ENCODE measurements at regions not wholly inside any gene's neighbourhood (a gene's known extent, or its start where the extent isn't known, plus 50 kb on each side); places are given as distances from the start of the nearest gene placed in this dataset.
"Not testable (repeated sequence)": the region's sequence is repeated elsewhere in the genome, so short reads cannot be mapped to it uniquely, and the experiment has no call there.

- in situ Hi-C loops (cut with MboI; ENCODE audit: low pct_unique_long_range_greater_than_20kb in 2 of 9, low sequenced_read_pairs in 9 of 9, unreplicated experiment in 9 of 9): no loop called here
- Histone ChIP-seq H3K4me3 (no peak overlapping the region), H3K27ac (no peak overlapping the region), H3K4me1 (replicated peaks in 1 of 2) (no peaks in the 10 kb centered on the region)
- peak in 2 of 8 experiments; percentile 52 to 54 for ATAC-seq (replicated peaks in 6 of 8)
- WGBS, 10 experiments: 0 to 100% (median 78%) methylated on average over 1 of the region's 1 CpG; no CpG with 5 or more reads in 2 of the 10 experiments
Observed at GRCh38 chr7:14092331-14092730, 102.9 kb upstream of the ETV1 start.

DNA sequence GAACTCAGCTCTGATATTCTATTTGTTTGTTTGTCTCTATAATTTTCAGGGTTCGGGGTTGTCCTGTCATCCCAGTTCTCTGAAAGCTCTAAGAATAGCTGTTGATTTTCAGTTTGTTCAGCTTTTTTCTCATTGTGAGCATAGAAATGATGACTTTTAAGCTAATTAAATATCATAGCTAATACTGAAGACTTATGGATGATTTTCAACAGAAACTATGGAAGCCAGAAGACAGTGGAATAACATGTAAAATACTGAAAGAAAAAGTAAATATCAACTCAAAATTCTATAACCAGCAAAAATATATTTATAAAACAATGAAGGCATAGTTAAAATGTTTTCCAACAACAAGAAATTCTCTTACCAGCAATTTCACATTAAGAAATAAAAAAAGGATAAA is 96.4 kb upstream of the ETV1 start:
- H3K27ac ChIP-seq: no peak overlapping the region
- H3K4me1 ChIP-seq (replicated peaks in 1 of 2): no peaks in the 10 kb centered on the region
- H3K4me3 ChIP-seq: no peak overlapping the region
- 0 to 100% (median 75%) methylated on average over 1 of the region's 1 CpG; no CpG with 5 or more reads in 1 of the 10 experiments for WGBS, 10 experiments
- no peak for ATAC-seq (replicated peaks in 6 of 8)
- in situ Hi-C loops (cut with MboI; ENCODE audit: low pct_unique_long_range_greater_than_20kb in 2 of 9, low sequenced_read_pairs in 9 of 9, unreplicated experiment in 9 of 9): no loop called here

DNA sequence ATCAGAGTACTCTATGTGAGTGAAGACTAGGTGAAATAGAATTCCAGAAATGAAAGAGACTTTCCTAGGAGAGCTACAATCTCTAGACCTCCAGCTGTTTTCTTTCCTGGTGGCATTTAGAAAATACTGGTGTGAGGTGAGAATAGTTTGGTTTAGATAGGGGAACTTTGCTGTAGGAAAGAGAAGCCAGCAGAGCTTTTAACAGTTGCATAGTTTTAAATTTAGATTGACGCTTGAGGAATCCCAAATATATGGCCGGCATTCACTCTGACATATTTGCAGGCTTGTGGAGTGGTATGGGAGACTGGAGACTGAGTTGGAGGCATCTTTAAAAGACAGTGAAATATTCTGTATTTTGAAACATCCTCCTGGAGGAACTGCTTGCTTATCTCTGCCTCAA is 94.3 kb upstream of the ETV1 start:
- ATAC-seq (replicated peaks in 6 of 8): no peak
- no peak overlapping the region for H3K27ac ChIP-seq
- no peaks in the 10 kb centered on the region for H3K4me1 ChIP-seq (replicated peaks in 1 of 2)
- 14 to 100% (median 92%) methylated on average over 2 of the region's 2 CpGs; no CpG with 5 or more reads in 3 of the 10 experiments for WGBS, 10 experiments
- in situ Hi-C loops (cut with MboI; ENCODE audit: low pct_unique_long_range_greater_than_20kb in 2 of 9, low sequenced_read_pairs in 9 of 9, unreplicated experiment in 9 of 9): no loop called here
- no peak overlapping the region for H3K4me3 ChIP-seq

- in situ Hi-C loops (cut with MboI; ENCODE audit: low pct_unique_long_range_greater_than_20kb in 2 of 9, low sequenced_read_pairs in 9 of 9, unreplicated experiment in 9 of 9): no loop called here
- ATAC-seq (replicated peaks in 6 of 8): no peak
- Histone ChIP-seq H3K27ac (no peak overlapping the region), H3K4me1 (replicated peaks in 1 of 2) (no peaks in the 10 kb centered on the region), H3K4me3 (no peak overlapping the region)
Observed at GRCh38 chr7:14073988-14074387, 84.5 kb upstream of the ETV1 start.

DNA sequence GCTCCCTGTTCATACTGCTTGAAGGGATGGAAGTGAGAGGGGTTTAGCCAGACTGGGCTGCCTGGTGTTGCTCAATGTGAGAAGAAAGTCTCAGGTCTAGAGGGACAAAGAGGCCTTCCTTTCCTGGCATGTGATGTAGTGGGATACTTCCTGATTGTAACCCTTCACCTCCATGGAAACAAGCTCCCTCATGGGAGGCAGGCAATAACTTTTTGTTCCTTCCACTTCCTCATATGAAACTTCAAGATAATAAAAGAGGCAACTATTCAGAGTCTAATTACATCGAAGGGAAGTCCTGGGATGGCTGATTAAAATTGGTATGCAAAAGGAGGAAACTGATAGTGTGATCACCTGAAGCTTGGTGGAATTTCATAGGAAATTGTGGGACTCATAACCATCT is 84.1 kb upstream of the ETV1 start:
- no peak overlapping the region for H3K27ac ChIP-seq
- 33 to 88% (median 76%) methylated on average over 1 of the region's 1 CpG; no CpG with 5 or more reads in 4 of the 10 experiments for WGBS, 10 experiments
- no peak overlapping the region for H3K4me3 ChIP-seq
- no peaks in the 10 kb centered on the region for H3K4me1 ChIP-seq (replicated peaks in 1 of 2)
- no peak for ATAC-seq (replicated peaks in 6 of 8)
- in situ Hi-C loops (cut with MboI; ENCODE audit: low pct_unique_long_range_greater_than_20kb in 2 of 9, low sequenced_read_pairs in 9 of 9, unreplicated experiment in 9 of 9): no loop called here

DNA sequence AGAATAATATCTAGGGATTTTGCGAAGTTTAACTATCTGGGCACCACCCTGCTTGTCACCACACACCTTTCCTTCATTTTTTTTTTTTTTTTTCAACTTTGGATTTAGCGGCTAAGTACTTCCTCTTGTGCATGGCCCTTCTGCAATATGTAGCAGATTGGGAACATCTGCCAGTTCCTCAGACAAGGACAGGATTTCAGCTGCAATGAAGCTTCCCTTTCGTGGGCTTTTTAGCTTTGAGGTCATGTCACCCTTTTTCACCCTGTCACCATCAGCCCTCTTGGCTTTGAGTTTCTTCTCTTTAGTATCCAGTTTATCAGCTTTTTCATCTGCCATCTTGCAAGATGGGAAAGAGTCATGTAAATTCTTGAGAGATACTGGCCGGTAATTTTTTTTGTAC is 81.6 kb upstream of the ETV1 start:
- no peak overlapping the region for H3K27ac ChIP-seq
- no peak for ATAC-seq (replicated peaks in 6 of 8)
- no peaks in the 10 kb centered on the region for H3K4me1 ChIP-seq (replicated peaks in 1 of 2)
- in situ Hi-C loops (cut with MboI; ENCODE audit: low pct_unique_long_range_greater_than_20kb in 2 of 9, low sequenced_read_pairs in 9 of 9, unreplicated experiment in 9 of 9): no loop called here
- 17 to 100% (median 91%) methylated on average over 1 to 4 of the region's 4 CpGs for WGBS, 10 experiments
- no peak overlapping the region for H3K4me3 ChIP-seq

DNA sequence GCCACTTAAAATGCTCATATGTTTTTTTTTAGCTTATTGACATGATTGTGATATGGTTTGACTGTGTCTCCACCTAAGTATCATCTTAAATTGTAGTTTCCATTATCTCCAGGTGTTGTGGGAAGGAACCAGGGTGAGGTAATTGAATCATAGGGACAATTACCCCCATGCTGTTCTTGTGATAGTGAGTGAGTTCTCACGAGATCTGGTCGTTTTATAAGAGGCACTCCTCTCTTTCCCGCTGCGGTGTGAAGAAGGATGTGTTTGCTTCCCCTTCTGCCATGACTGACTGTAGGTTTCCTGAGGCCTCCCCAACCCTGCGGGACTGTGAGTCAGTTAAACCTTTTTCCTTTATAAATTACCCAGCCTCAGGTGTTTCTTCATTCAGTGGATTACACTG is 80.5 kb upstream of the ETV1 start:
- in situ Hi-C loops (cut with MboI; ENCODE audit: low pct_unique_long_range_greater_than_20kb in 2 of 9, low sequenced_read_pairs in 9 of 9, unreplicated experiment in 9 of 9): no loop called here
- ATAC-seq (replicated peaks in 6 of 8): no peak
- Histone ChIP-seq H3K27ac (no peak overlapping the region), H3K4me3 (no peak overlapping the region), H3K4me1 (replicated peaks in 1 of 2) (no peaks in the 10 kb centered on the region)
- WGBS, 10 experiments: 40 to 100% (median 80%) methylated on average over 2 to 5 of the region's 5 CpGs; no CpG with 5 or more reads in 4 of the 10 experiments

DNA sequence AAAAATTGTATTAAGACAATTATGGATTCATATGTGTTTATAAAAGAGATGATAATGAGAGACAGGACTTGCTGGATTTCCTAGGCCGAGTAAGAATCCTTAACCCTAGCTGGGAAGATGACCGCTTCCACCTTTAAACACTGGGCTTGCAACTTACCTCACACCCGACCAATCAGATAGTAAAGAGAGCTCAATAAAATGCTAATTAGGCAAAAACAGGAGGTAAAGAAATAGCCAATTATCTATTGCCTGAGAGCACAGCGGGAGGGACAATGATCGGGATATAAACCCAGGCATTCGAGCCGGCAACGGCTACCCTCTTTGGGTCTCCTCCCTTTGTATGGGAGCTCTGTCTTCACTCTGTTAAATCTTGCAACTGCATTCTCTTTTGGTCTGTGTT is 77.3 kb upstream of the ETV1 start:
- H3K27ac ChIP-seq; H3K4me3 ChIP-seq; ATAC-seq (replicated peaks in 6 of 8); H3K4me1 ChIP-seq (replicated peaks in 1 of 2); in situ Hi-C loops (cut with MboI; ENCODE audit: low pct_unique_long_range_greater_than_20kb in 2 of 9, low sequenced_read_pairs in 9 of 9, unreplicated experiment in 9 of 9): not testable (repeated sequence)
- 53 to 100% (median 89%) methylated on average over 1 to 8 of the region's 8 CpGs; no CpG with 5 or more reads in 2 of the 10 experiments for WGBS, 10 experiments

DNA sequence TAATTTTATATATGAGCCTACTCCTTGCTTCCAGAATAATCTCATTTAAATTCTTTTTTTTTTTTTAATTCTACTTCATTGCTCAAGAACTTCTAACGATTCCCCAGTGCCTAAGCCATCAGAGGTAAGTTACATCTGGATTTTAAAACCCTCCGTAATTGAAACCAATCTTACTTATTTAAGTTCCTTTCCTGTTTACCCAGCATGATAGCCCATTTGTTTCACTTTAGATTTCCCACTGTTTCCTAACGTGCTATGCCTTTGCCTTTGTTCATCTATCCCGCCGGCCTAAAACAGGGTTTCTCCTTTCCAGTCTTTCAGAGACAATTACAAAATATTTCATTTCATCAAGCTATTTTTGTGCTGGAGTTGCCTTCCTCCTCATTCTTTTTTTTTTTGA is 75.8 kb upstream of the ETV1 start:
- in situ Hi-C loops (cut with MboI; ENCODE audit: low pct_unique_long_range_greater_than_20kb in 2 of 9, low sequenced_read_pairs in 9 of 9, unreplicated experiment in 9 of 9): no loop called here
- 7 to 86% (median 77%) methylated on average over 4 to 5 of the region's 5 CpGs for WGBS, 10 experiments

DNA sequence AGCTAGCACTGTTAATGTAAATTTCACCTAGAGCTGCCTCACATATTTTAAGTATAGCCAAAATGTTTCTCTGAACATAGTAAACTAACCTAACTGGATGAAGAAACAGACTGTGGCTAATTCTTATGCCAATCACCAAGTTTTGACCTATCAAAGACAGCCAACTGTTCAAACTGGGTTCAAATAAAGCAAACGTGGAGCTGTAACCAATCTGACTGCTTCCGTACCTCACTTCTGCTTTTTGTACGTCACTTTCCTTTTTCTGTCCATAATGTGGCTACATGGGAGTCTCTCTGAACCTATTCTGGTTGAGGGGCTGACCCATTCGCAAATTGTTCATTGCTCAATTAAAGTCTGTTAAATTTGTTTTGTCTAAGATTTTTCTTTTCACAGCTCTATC is 66.3 kb upstream of the ETV1 start:
- Histone ChIP-seq H3K27ac (no peak overlapping the region), H3K4me3 (no peak overlapping the region), H3K4me1 (replicated peaks in 1 of 2) (no peaks in the 10 kb centered on the region)
- 40 to 97% (median 89%) methylated on average over 3 to 4 of the region's 4 CpGs for WGBS, 10 experiments
- no peak for ATAC-seq (replicated peaks in 6 of 8)
- in situ Hi-C loops (cut with MboI; ENCODE audit: low pct_unique_long_range_greater_than_20kb in 2 of 9, low sequenced_read_pairs in 9 of 9, unreplicated experiment in 9 of 9): no loop called here

More for the DNA sequence above, 75.8 kb upstream of the ETV1 start:
- ATAC-seq (replicated peaks in 6 of 8): no peak
- Histone ChIP-seq H3K27ac (no peak overlapping the region), H3K4me3 (no peak overlapping the region), H3K4me1 (replicated peaks in 1 of 2) (no peaks in the 10 kb centered on the region)

GRCh38 chr7:14054125-14054524 is 64.7 kb upstream of the ETV1 start:
- 9 to 96% (median 86%) methylated on average over 1 to 3 of the region's 3 CpGs; no CpG with 5 or more reads in 1 of the 10 experiments for WGBS, 10 experiments
- H3K27ac ChIP-seq: no peak overlapping the region
- H3K4me1 ChIP-seq (replicated peaks in 1 of 2): no peaks in the 10 kb centered on the region
- no peak overlapping the region for H3K4me3 ChIP-seq
- no peak for ATAC-seq (replicated peaks in 6 of 8)
- in situ Hi-C loops (cut with MboI; ENCODE audit: low pct_unique_long_range_greater_than_20kb in 2 of 9, low sequenced_read_pairs in 9 of 9, unreplicated experiment in 9 of 9): no loop called here

GRCh38 chr7:14048889-14049288 is 59.4 kb upstream of the ETV1 start:
- WGBS, 10 experiments: 0 to 100% (median 81%) methylated on average over 1 to 2 of the region's 2 CpGs
- in situ Hi-C loops (cut with MboI; ENCODE audit: low pct_unique_long_range_greater_than_20kb in 2 of 9, low sequenced_read_pairs in 9 of 9, unreplicated experiment in 9 of 9): no loop called here

GRCh38 chr7:14047709-14048399 is 58.4 kb upstream of the ETV1 start:
- in situ Hi-C loops (cut with MboI; ENCODE audit: low pct_unique_long_range_greater_than_20kb in 2 of 9, low sequenced_read_pairs in 9 of 9, unreplicated experiment in 9 of 9): no loop called here
- no peak for ATAC-seq (replicated peaks in 6 of 8)
- no peak overlapping the region for H3K27ac ChIP-seq
- no peak overlapping the region for H3K4me3 ChIP-seq
- no peaks in the 10 kb centered on the region for H3K4me1 ChIP-seq (replicated peaks in 1 of 2)
- 17 to 100% (median 83%) methylated on average over 1 to 5 of the region's 5 CpGs; no CpG with 5 or more reads in 1 of the 10 experiments for WGBS, 10 experiments

More at GRCh38 chr7:14048889-14049288, 59.4 kb upstream of the ETV1 start:
- no peak for ATAC-seq (replicated peaks in 6 of 8)
- Histone ChIP-seq H3K27ac (no peak overlapping the region), H3K4me3 (no peak overlapping the region), H3K4me1 (replicated peaks in 1 of 2) (no peaks in the 10 kb centered on the region)

DNA sequence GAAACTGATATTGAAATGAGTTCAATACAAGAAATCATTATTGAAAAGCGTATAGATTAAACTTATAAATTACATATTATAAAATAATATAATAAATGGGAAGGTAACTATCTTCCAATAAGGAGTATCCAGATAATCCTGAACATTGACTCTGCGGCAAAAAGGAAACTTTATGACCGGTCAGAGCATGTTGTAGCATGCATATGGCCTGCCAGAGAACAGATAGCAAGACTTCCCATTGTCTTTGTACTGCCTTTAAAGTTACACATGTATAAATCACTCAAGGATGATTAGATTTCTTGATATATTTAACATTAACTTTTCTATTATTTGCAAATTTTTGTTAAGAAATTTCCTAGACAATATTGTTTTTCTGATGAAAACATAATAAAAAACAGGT is 56.2 kb upstream of the ETV1 start:
- ATAC-seq (replicated peaks in 6 of 8): no peak
- in situ Hi-C loops (cut with MboI; ENCODE audit: low pct_unique_long_range_greater_than_20kb in 2 of 9, low sequenced_read_pairs in 9 of 9, unreplicated experiment in 9 of 9): no loop called here
- H3K27ac ChIP-seq: no peak overlapping the region
- H3K4me3 ChIP-seq: no peak overlapping the region
- H3K4me1 ChIP-seq (replicated peaks in 1 of 2): no peaks in the 10 kb centered on the region
- whole genome bisulfite sequencing, 10 experiments: 47 to 100% (median 85%) methylated on average over 1 to 3 of the region's 3 CpGs
